ENCODE measurements at regions not wholly inside any gene's neighbourhood (a gene's known extent, or its start where the extent isn't known, plus 50 kb on each side); places are given as distances from the start of the nearest gene placed in this dataset.

DNA sequence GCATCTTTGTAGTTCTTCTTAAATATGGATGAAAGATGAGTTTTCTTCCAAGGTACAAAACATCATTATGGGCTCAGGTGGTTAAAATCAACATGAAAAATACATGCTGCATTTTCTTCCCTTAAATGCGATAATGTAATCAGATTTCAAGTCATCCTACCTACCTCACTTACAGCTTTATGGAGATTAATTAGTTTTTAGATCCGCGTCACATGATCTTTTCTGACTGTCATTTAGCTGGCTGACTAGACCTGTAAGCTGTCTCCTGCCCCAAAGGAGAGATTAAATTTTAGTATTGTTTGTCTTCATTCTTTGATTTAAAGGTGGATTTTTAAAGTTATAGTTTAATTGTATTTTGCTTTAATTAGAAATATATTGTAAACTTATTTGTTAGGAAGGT, 678.0 kb upstream of the ZEB2 start:
- no peaks in the 10 kb centered on the region for H3K4me1 ChIP-seq (ENCODE audit: control insufficient read depth in 5 of 5, insufficient read depth in 5 of 5, low read length in 5 of 5)

DNA sequence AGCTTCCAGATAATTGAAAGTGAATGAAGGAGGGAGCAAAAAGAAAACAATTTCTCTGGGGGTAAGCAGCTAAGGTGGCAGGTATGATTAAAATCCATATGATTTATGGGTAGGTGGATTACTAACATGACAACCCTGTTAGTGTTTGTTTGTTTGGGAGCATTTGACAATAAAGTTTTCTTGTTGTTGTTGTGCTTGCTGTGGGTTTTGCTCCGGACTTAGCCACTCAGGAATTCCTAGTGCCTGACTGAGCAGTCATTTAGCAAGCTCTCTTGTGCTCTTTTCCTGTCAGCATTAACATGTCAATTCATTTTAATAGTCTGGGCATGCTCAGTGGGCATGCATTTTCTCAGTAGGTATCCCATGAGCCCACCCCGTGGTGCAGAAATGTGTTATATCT, 674.8 kb upstream of the ZEB2 start:
- Histone ChIP-seq H3K27me3 (ENCODE audit: control insufficient read depth in 5 of 5, insufficient read depth in 4 of 5, low read length in 5 of 5) (no peaks in the 10 kb centered on the region), H3K4me1 (ENCODE audit: control insufficient read depth in 5 of 5, insufficient read depth in 5 of 5, low read length in 5 of 5) (no peaks in the 10 kb centered on the region), H3K27ac (ENCODE audit: low read depth, low read length) (no peak overlapping the region), H3K4me3 (ENCODE audit: low read depth in 1 of 5, low read length in 5 of 5) (no peak overlapping the region), H3K9me3 (ENCODE audit: control insufficient read depth in 5 of 5, low read length in 5 of 5) (no peaks in the 10 kb centered on the region), H3K36me3 (ENCODE audit: control insufficient read depth in 5 of 5, insufficient read depth in 5 of 5, low read length in 5 of 5) (no peaks in the 10 kb centered on the region), H3K9ac (ENCODE audit: low read length in 5 of 5) (no peak overlapping the region)

More for the DNA sequence above, 678.0 kb upstream of the ZEB2 start:
- H3K36me3 ChIP-seq (ENCODE audit: control insufficient read depth in 5 of 5, insufficient read depth in 5 of 5, low read length in 5 of 5): no peaks in the 10 kb centered on the region
- H3K27ac ChIP-seq (ENCODE audit: low read depth, low read length): no peak overlapping the region
- H3K9me3 ChIP-seq (ENCODE audit: control insufficient read depth in 5 of 5, low read length in 5 of 5): no peaks in the 10 kb centered on the region
- H3K9ac ChIP-seq (ENCODE audit: low read length in 5 of 5): no peak overlapping the region
- no peak overlapping the region for H3K4me3 ChIP-seq (ENCODE audit: low read depth in 1 of 5, low read length in 5 of 5)
- no peaks in the 10 kb centered on the region for H3K27me3 ChIP-seq (ENCODE audit: control insufficient read depth in 5 of 5, insufficient read depth in 4 of 5, low read length in 5 of 5)

DNA sequence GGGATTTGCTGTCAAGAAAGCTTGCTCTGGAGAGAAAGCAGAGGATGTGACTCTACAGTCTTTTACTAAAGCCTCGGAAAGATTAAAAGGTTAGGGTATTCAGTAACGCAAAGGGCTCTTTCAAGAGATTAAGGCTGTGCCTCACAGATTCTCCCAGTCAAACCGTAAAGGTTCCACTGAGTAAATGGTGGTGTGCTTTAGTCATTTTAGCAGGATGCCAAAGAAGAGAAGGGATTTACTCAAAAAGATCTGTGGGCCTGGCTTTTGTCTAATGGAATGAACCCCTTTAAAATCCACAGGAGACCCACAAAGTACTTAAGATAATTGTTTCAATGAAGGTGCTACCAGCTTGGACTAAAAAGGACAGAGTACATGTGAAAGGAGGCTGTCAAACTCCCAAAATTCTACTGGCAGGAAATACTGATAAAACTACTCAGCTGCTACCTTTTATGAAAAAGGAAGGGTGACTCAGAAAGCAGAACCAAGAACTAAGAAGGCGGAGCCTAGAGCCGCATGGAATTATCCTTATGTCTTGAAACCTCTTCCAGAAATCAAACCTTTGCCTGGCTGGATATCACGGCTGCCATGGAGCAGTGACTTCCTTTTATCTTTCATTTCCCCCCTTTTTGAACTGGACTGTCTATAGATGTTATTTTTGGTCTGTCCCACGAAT, 670.2 kb upstream of the ZEB2 start:
- no peak overlapping the region for H3K27ac ChIP-seq (ENCODE audit: low read depth, low read length)
- no peak overlapping the region for H3K4me3 ChIP-seq (ENCODE audit: low read depth in 1 of 5, low read length in 5 of 5)

DNA sequence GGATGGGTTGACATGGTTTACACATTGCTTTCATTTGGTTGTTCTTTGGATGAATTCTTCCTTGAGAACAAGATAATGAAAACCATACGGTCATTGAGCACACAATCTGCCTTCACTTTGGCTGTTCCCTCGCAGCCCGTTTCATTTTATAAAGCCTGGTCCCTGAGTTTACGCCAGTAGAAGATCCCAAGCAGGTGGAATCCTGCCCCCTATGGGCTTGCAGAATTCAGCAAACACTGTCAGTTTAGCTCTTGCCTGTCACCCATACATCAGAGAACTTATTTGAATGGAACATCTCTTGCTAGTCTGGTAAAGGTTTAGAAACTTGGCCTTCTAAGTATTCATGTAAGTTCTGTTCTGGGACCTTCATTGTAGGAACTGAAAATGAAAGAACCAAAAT, 666.4 kb upstream of the ZEB2 start:
- Histone ChIP-seq H3K4me1 (ENCODE audit: control insufficient read depth in 5 of 5, insufficient read depth in 5 of 5, low read length in 5 of 5) (peaks cover 0 to 7% (median 5%) of the 10 kb centered on the region in 5 donors), H3K36me3 (ENCODE audit: control insufficient read depth in 5 of 5, insufficient read depth in 5 of 5, low read length in 5 of 5) (no peaks in the 10 kb centered on the region), H3K27me3 (ENCODE audit: control insufficient read depth in 5 of 5, insufficient read depth in 4 of 5, low read length in 5 of 5) (no peaks in the 10 kb centered on the region), H3K27ac (ENCODE audit: low read depth, low read length) (peak overlapping the region; percentile 6), H3K9ac (ENCODE audit: low read length in 5 of 5) (no peak overlapping the region), H3K4me3 (ENCODE audit: low read depth in 1 of 5, low read length in 5 of 5) (no peak overlapping the region), H3K9me3 (ENCODE audit: control insufficient read depth in 5 of 5, low read length in 5 of 5) (no peaks in the 10 kb centered on the region)

More for the DNA sequence above, 670.2 kb upstream of the ZEB2 start:
- H3K4me1 ChIP-seq (ENCODE audit: control insufficient read depth in 5 of 5, insufficient read depth in 5 of 5, low read length in 5 of 5): peaks cover 0 to 3% (median 0%) of the 10 kb centered on the region in 5 donors
- H3K9ac ChIP-seq (ENCODE audit: low read length in 5 of 5): no peak overlapping the region
- no peaks in the 10 kb centered on the region for H3K27me3 ChIP-seq (ENCODE audit: control insufficient read depth in 5 of 5, insufficient read depth in 4 of 5, low read length in 5 of 5)
- no peaks in the 10 kb centered on the region for H3K9me3 ChIP-seq (ENCODE audit: control insufficient read depth in 5 of 5, low read length in 5 of 5)
- no peaks in the 10 kb centered on the region for H3K36me3 ChIP-seq (ENCODE audit: control insufficient read depth in 5 of 5, insufficient read depth in 5 of 5, low read length in 5 of 5)

DNA sequence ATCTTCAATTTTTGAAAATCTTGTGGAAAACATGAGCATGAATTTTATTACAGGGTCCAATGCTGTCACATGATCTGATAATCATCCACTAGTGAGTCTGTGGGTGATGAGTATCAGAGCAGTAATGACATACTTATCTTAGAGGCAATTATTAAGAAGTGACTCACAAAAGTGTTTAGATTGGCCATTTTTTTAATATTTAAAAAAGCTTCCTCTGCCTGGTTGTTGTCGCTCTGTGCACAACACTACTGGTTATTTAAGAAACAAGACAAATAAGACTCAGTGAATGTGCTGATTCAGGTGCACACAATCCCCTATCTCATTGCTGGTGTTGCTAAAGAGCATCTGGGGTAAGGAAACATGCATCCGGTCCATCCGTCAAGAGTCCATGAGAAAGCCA, 665.8 kb upstream of the ZEB2 start:
- Histone ChIP-seq H3K4me3 (ENCODE audit: low read depth in 1 of 5, low read length in 5 of 5) (no peak overlapping the region), H3K9ac (ENCODE audit: low read length in 5 of 5) (no peak overlapping the region), H3K27ac (ENCODE audit: low read depth, low read length) (peak overlapping the region; percentile 34), H3K27me3 (ENCODE audit: control insufficient read depth in 5 of 5, insufficient read depth in 4 of 5, low read length in 5 of 5) (no peaks in the 10 kb centered on the region), H3K36me3 (ENCODE audit: control insufficient read depth in 5 of 5, insufficient read depth in 5 of 5, low read length in 5 of 5) (no peaks in the 10 kb centered on the region), H3K4me1 (ENCODE audit: control insufficient read depth in 5 of 5, insufficient read depth in 5 of 5, low read length in 5 of 5) (peaks cover 0 to 7% (median 5%) of the 10 kb centered on the region in 5 donors), H3K9me3 (ENCODE audit: control insufficient read depth in 5 of 5, low read length in 5 of 5) (no peaks in the 10 kb centered on the region)

DNA sequence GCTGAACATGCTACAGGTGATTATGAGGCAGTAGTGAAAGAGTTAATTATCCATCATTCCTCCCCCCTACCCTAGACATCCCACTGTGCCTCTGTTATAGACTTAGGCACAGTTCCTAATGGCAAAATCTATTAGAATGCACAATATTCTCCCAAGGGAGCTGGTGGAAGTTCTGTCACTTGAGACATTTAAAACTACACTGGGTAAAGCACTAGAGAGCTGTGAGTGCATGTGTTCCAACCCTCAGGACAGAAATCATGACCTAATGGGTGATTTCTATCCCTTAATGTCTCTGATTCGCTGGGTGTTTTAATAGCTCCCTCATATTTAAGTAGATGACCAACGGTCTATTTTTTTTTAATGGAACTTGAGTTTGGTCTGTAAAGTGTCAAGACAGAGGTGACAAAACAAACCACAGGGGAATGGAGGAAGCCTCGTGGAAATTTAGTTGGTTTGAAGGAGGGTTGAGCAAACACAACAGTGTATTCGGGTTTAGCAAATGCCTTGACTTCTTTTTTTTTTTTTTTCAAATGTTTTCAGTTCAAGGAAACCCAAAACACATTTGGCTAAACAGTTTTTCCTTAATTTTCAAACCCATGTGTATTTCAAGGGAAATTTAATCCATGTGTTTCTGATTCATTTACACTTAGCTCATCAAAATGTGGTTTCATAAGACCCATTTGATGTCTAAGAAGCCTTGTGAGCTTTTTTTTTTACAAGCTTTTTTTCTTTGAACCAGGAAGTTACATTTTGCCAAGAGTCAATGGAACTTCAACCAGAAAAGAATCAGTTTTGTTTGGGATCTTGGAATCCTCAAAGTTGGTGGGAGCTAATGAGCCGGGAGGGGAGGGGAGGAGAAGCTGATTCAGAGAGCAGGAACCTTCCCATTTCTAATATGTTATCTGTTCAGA, 665.1 kb upstream of the ZEB2 start:
- H3K27me3 ChIP-seq (ENCODE audit: control insufficient read depth in 5 of 5, insufficient read depth in 4 of 5, low read length in 5 of 5): no peaks in the 10 kb centered on the region
- H3K36me3 ChIP-seq (ENCODE audit: control insufficient read depth in 5 of 5, insufficient read depth in 5 of 5, low read length in 5 of 5): no peaks in the 10 kb centered on the region
- H3K4me3 ChIP-seq (ENCODE audit: low read depth in 1 of 5, low read length in 5 of 5): no peak overlapping the region
- no peaks in the 10 kb centered on the region for H3K9me3 ChIP-seq (ENCODE audit: control insufficient read depth in 5 of 5, low read length in 5 of 5)
- H3K9ac ChIP-seq (ENCODE audit: low read length in 5 of 5): no peak overlapping the region
- H3K4me1 ChIP-seq (ENCODE audit: control insufficient read depth in 5 of 5, insufficient read depth in 5 of 5, low read length in 5 of 5): peaks cover 0 to 7% (median 5%) of the 10 kb centered on the region in 5 donors
- H3K27ac ChIP-seq (ENCODE audit: low read depth, low read length): peak overlapping the region; percentile 34

DNA sequence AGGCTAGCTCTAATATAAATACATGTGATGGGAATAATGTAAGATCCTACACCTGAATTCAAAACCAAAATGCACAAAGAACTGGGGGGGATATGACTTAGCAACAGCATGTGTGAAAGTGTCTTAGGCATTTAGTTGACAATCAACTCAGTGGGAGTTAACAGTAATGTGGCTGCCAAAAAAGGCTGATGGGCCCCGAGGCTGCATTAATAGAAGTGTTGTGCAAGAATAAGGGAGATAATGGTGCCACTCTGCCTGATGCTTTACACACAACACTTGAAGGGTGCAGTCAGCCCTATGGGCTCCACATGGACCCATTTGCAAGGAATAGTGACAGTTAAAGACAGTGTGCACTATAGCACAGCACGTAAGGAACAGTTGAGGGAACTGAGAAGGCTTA, 649.4 kb upstream of the ZEB2 start:
- H3K36me3 ChIP-seq (ENCODE audit: control insufficient read depth in 5 of 5, insufficient read depth in 5 of 5, low read length in 5 of 5): no peaks in the 10 kb centered on the region
- no peaks in the 10 kb centered on the region for H3K27me3 ChIP-seq (ENCODE audit: control insufficient read depth in 5 of 5, insufficient read depth in 4 of 5, low read length in 5 of 5)
- H3K27ac ChIP-seq (ENCODE audit: low read depth, low read length): no peak overlapping the region
- H3K4me1 ChIP-seq (ENCODE audit: control insufficient read depth in 5 of 5, insufficient read depth in 5 of 5, low read length in 5 of 5): no peaks in the 10 kb centered on the region
- no peak overlapping the region for H3K4me3 ChIP-seq (ENCODE audit: low read depth in 1 of 5, low read length in 5 of 5)
- H3K9ac ChIP-seq (ENCODE audit: low read length in 5 of 5): no peak overlapping the region
- no peaks in the 10 kb centered on the region for H3K9me3 ChIP-seq (ENCODE audit: control insufficient read depth in 5 of 5, low read length in 5 of 5)

DNA sequence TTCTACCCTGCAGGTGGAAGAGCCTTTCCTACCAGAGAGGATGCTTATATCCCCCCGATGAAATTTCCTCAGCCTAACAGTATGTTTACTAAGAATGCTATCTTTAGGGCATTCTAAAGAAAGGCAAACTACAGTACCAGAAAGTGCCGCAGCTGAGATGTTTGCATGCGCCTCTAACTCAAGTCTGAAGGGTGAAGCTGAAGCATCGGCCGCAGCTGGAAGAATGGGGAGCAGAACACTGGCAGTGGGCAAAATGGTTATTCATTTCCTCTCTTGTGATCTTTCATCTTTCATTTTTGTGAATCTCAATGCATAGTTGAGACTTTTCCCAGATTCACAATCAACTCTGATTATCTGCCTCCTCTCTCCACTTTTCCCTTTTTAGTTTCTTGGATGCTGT, 648.2 kb upstream of the ZEB2 start:
- no peaks in the 10 kb centered on the region for H3K4me1 ChIP-seq (ENCODE audit: control insufficient read depth in 5 of 5, insufficient read depth in 5 of 5, low read length in 5 of 5)
- H3K4me3 ChIP-seq (ENCODE audit: low read depth in 1 of 5, low read length in 5 of 5): no peak overlapping the region
- H3K9ac ChIP-seq (ENCODE audit: low read length in 5 of 5): no peak overlapping the region
- no peak overlapping the region for H3K27ac ChIP-seq (ENCODE audit: low read depth, low read length)
- H3K9me3 ChIP-seq (ENCODE audit: control insufficient read depth in 5 of 5, low read length in 5 of 5): no peaks in the 10 kb centered on the region
- H3K36me3 ChIP-seq (ENCODE audit: control insufficient read depth in 5 of 5, insufficient read depth in 5 of 5, low read length in 5 of 5): no peaks in the 10 kb centered on the region
- no peaks in the 10 kb centered on the region for H3K27me3 ChIP-seq (ENCODE audit: control insufficient read depth in 5 of 5, insufficient read depth in 4 of 5, low read length in 5 of 5)

DNA sequence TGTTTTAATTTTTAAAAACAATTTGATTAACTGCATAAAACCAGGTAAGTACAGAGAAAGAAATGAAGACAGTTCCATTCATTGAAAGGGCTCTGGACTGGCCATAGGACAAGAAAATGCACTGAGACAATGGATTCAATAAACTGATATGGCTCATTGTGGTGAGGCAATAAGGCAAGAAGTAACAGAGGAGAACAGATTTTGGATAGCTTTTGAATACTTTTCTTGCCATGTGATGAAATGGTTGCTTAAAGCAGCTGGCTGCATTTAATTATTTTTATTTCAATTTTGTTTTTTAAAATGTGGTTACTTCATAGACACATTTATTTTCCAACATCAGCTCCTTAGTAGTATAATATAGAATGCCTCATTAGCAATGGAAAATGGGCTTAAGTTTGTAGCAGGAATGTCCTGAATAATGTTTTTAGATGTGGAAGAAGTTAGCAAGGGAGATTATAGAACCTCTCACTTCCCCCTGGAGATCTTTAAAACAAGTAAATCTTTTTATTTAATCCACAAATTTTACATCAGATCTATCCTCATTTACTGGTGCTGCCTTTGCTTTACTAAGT, 646.9 kb upstream of the ZEB2 start:
- no peaks in the 10 kb centered on the region for H3K36me3 ChIP-seq (ENCODE audit: control insufficient read depth in 5 of 5, insufficient read depth in 5 of 5, low read length in 5 of 5)
- no peaks in the 10 kb centered on the region for H3K9me3 ChIP-seq (ENCODE audit: control insufficient read depth in 5 of 5, low read length in 5 of 5)
- no peak overlapping the region for H3K9ac ChIP-seq (ENCODE audit: low read length in 5 of 5)
- no peaks in the 10 kb centered on the region for H3K4me1 ChIP-seq (ENCODE audit: control insufficient read depth in 5 of 5, insufficient read depth in 5 of 5, low read length in 5 of 5)
- no peak overlapping the region for H3K27ac ChIP-seq (ENCODE audit: low read depth, low read length)
- no peak overlapping the region for H3K4me3 ChIP-seq (ENCODE audit: low read depth in 1 of 5, low read length in 5 of 5)
- H3K27me3 ChIP-seq (ENCODE audit: control insufficient read depth in 5 of 5, insufficient read depth in 4 of 5, low read length in 5 of 5): no peaks in the 10 kb centered on the region

DNA sequence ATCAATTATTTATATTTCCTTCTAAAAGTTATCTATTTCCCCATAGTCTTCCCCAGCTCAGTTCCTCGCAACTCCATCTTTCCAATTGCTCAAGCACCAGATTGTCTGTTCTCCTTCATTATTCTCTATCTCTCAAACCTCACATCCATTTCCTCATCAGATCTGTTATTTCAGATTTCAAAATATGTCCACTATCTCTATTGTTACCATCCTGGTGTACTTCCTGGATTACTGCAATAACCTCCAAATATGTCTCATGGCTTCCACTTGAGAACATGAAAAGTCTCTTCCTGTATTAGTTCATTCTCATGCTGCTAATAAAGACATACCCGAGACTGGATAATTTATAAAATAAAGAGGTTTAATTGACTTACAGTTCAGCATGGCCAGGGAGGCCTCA, 641.7 kb upstream of the ZEB2 start:
- Histone ChIP-seq H3K27me3 (ENCODE audit: control insufficient read depth in 5 of 5, insufficient read depth in 4 of 5, low read length in 5 of 5) (no peaks in the 10 kb centered on the region), H3K4me3 (ENCODE audit: low read depth in 1 of 5, low read length in 5 of 5) (no peak overlapping the region), H3K36me3 (ENCODE audit: control insufficient read depth in 5 of 5, insufficient read depth in 5 of 5, low read length in 5 of 5) (no peaks in the 10 kb centered on the region), H3K27ac (ENCODE audit: low read depth, low read length) (no peak overlapping the region), H3K9ac (ENCODE audit: low read length in 5 of 5) (no peak overlapping the region), H3K4me1 (ENCODE audit: control insufficient read depth in 5 of 5, insufficient read depth in 5 of 5, low read length in 5 of 5) (peaks cover 0 to 21% (median 4%) of the 10 kb centered on the region in 5 donors), H3K9me3 (ENCODE audit: control insufficient read depth in 5 of 5, low read length in 5 of 5) (no peaks in the 10 kb centered on the region)
